ENCODE measurements at regions not wholly inside any gene's neighbourhood (a gene's known extent, or its start where the extent isn't known, plus 50 kb on each side); places are given as distances from the start of the nearest gene placed in this dataset.

DNA sequence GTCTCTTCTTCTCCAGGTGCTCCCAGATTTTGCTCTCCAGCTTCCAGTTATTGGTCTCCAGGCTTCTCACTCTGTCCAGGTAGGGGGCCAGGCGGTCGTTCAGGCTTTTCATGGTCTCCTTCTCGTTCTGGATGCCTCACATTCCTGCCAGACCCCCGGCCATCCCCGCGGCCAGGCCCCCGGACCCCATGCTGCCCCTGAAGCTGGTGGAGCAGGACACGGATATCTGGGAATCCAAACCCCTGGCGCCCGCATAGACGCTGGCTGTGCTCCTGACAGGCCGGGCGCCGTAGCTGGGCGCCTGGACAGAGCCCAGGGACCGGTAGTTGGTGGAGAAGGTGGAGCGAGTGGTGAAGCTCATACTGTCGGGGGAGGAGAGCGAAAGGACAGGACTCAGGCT, 534.4 kb upstream of the TLE4 start:
- Histone ChIP-seq H3K9me3 (ENCODE audit: control insufficient read depth, low read length) (no peaks in the 10 kb centered on the region), H3K27ac (ENCODE audit: insufficient read depth, low read length, poor library complexity, severe bottlenecking) (no peak overlapping the region), H3K36me3 (ENCODE audit: control insufficient read depth, insufficient read depth, low read length) (no peaks in the 10 kb centered on the region), H3K4me1 (ENCODE audit: control insufficient read depth, insufficient read depth, low read length, poor library complexity, severe bottlenecking) (no peaks in the 10 kb centered on the region), H3K27me3 (replicated peaks; ENCODE audit: control insufficient read depth, insufficient read depth, low read length, poor library complexity, severe bottlenecking) (no peaks in the 10 kb centered on the region), H3K4me3 (ENCODE audit: insufficient read depth, low read depth, low read length, poor library complexity, severe bottlenecking) (no peak overlapping the region)
- DNase-seq: no peak

DNA sequence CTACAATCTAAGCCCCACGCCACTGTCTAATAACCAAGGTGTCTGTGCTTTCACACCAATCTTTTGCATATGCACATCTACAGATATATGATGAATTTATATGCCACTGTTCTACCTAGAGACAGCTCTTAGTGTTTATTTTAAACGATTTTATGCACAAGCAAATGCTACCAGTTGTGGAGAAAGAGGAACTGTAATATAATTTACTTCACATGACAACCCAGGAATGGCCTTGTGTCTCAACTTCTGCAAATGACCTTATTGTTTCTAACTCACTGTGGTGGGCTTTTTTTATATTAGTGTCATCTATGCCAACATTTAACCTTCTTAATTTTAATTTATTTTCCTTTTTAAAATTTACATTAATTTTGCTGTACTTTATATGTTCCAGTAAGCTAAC, 531.1 kb upstream of the TLE4 start:
- Histone ChIP-seq H3K27me3 (replicated peaks; ENCODE audit: control insufficient read depth, insufficient read depth, low read length, poor library complexity, severe bottlenecking) (no peaks in the 10 kb centered on the region), H3K4me1 (ENCODE audit: control insufficient read depth, insufficient read depth, low read length, poor library complexity, severe bottlenecking) (no peaks in the 10 kb centered on the region), H3K36me3 (ENCODE audit: control insufficient read depth, insufficient read depth, low read length) (no peaks in the 10 kb centered on the region), H3K27ac (ENCODE audit: insufficient read depth, low read length, poor library complexity, severe bottlenecking) (no peak overlapping the region), H3K9me3 (ENCODE audit: control insufficient read depth, low read length) (no peaks in the 10 kb centered on the region), H3K4me3 (ENCODE audit: insufficient read depth, low read depth, low read length, poor library complexity, severe bottlenecking) (no peak overlapping the region)
- DNase-seq: no peak

DNA sequence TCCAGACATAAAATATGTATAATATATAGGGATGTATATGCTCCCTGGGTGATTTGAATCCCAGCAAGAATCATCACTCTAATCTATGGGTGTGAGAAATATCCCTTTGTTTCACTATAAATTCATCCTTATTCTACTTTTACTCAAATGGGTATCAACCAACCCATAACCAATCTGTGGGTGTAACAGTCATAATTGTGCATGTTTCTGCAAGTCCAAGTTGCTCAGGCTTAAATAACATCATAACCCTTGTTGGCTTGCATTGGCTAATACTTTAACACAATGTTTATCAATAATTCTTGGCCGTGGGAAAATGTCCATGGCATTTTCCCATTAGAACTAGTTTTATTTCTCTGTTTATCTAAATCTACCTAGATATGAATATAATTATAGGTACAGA, 530.5 kb upstream of the TLE4 start:
- Histone ChIP-seq H3K36me3 (ENCODE audit: control insufficient read depth, insufficient read depth, low read length) (no peaks in the 10 kb centered on the region), H3K27me3 (replicated peaks; ENCODE audit: control insufficient read depth, insufficient read depth, low read length, poor library complexity, severe bottlenecking) (no peaks in the 10 kb centered on the region), H3K4me3 (ENCODE audit: insufficient read depth, low read depth, low read length, poor library complexity, severe bottlenecking) (no peak overlapping the region), H3K4me1 (ENCODE audit: control insufficient read depth, insufficient read depth, low read length, poor library complexity, severe bottlenecking) (no peaks in the 10 kb centered on the region), H3K9me3 (ENCODE audit: control insufficient read depth, low read length) (no peaks in the 10 kb centered on the region), H3K27ac (ENCODE audit: insufficient read depth, low read length, poor library complexity, severe bottlenecking) (no peak overlapping the region)
- no peak for DNase-seq

DNA sequence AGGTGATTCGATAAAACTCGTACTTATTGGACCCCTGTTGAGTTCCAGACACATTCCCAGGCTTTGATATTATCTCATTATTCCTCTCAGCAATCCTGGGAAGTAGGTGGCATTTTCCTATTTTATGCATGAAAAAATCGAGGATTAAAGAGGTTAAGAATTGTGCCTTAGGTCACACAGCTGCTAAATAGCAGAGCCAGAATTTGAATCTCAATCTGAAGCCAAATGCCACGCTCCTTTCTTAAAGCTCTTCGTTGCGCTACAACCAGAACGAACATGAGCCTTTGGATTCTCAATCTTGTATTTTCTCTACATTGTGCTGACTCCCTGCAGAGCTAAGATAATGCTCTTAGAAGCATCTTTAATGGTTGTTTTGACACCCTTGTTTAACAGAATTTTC, 527.8 kb upstream of the TLE4 start:
- H3K36me3 ChIP-seq (ENCODE audit: control insufficient read depth, insufficient read depth, low read length): no peaks in the 10 kb centered on the region
- H3K27me3 ChIP-seq (replicated peaks; ENCODE audit: control insufficient read depth, insufficient read depth, low read length, poor library complexity, severe bottlenecking): no peaks in the 10 kb centered on the region
- H3K4me1 ChIP-seq (ENCODE audit: control insufficient read depth, insufficient read depth, low read length, poor library complexity, severe bottlenecking): no peaks in the 10 kb centered on the region
- H3K27ac ChIP-seq (ENCODE audit: insufficient read depth, low read length, poor library complexity, severe bottlenecking): no peak overlapping the region
- no peak overlapping the region for H3K4me3 ChIP-seq (ENCODE audit: insufficient read depth, low read depth, low read length, poor library complexity, severe bottlenecking)
- DNase-seq: no peak
- no peaks in the 10 kb centered on the region for H3K9me3 ChIP-seq (ENCODE audit: control insufficient read depth, low read length)

GRCh38 chr9:79046401-79046800, 525.4 kb upstream of the TLE4 start:
- Histone ChIP-seq H3K4me1 (ENCODE audit: control insufficient read depth, insufficient read depth, low read length, poor library complexity, severe bottlenecking) (no peaks in the 10 kb centered on the region), H3K4me3 (ENCODE audit: insufficient read depth, low read depth, low read length, poor library complexity, severe bottlenecking) (no peak overlapping the region), H3K27me3 (replicated peaks; ENCODE audit: control insufficient read depth, insufficient read depth, low read length, poor library complexity, severe bottlenecking) (no peaks in the 10 kb centered on the region), H3K36me3 (ENCODE audit: control insufficient read depth, insufficient read depth, low read length) (no peaks in the 10 kb centered on the region), H3K9me3 (ENCODE audit: control insufficient read depth, low read length) (no peaks in the 10 kb centered on the region), H3K27ac (ENCODE audit: insufficient read depth, low read length, poor library complexity, severe bottlenecking) (no peak overlapping the region)
- DNase-seq: no peak

DNA sequence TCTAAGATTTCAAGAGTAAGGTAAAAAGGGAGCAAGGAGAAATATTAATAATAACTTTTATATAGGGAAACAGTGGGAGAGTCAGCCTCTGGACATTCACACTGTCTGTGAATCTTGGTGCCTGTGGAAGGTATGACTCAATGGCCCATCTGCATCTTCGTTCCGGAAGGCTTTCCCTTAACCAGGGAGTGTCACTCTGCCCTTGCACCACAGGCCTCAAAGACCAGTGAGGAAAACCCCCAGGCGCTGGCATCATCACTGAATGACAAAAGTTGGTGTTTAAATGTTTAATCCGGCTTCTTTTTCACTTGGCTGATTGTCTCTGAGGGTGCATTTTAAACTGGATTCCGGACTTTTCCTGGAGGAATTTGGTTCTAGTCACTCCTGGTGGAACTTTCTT, 522.4 kb upstream of the TLE4 start:
- DNase-seq: no peak
- H3K36me3 ChIP-seq (ENCODE audit: control insufficient read depth, insufficient read depth, low read length): no peaks in the 10 kb centered on the region
- H3K27ac ChIP-seq (ENCODE audit: insufficient read depth, low read length, poor library complexity, severe bottlenecking): no peak overlapping the region
- H3K9me3 ChIP-seq (ENCODE audit: control insufficient read depth, low read length): no peaks in the 10 kb centered on the region
- no peaks in the 10 kb centered on the region for H3K4me1 ChIP-seq (ENCODE audit: control insufficient read depth, insufficient read depth, low read length, poor library complexity, severe bottlenecking)
- H3K27me3 ChIP-seq (replicated peaks; ENCODE audit: control insufficient read depth, insufficient read depth, low read length, poor library complexity, severe bottlenecking): no peaks in the 10 kb centered on the region
- H3K4me3 ChIP-seq (ENCODE audit: insufficient read depth, low read depth, low read length, poor library complexity, severe bottlenecking): no peak overlapping the region

GRCh38 chr9:79053598-79053997, 518.2 kb upstream of the TLE4 start:
- no peaks in the 10 kb centered on the region for H3K27me3 ChIP-seq (replicated peaks; ENCODE audit: control insufficient read depth, insufficient read depth, low read length, poor library complexity, severe bottlenecking)
- H3K4me1 ChIP-seq (ENCODE audit: control insufficient read depth, insufficient read depth, low read length, poor library complexity, severe bottlenecking): no peaks in the 10 kb centered on the region
- no peaks in the 10 kb centered on the region for H3K36me3 ChIP-seq (ENCODE audit: control insufficient read depth, insufficient read depth, low read length)
- H3K9me3 ChIP-seq (ENCODE audit: control insufficient read depth, low read length): no peaks in the 10 kb centered on the region
- no peak overlapping the region for H3K4me3 ChIP-seq (ENCODE audit: insufficient read depth, low read depth, low read length, poor library complexity, severe bottlenecking)
- H3K27ac ChIP-seq (ENCODE audit: insufficient read depth, low read length, poor library complexity, severe bottlenecking): no peak overlapping the region
- DNase-seq: no peak

- no peak for DNase-seq
- no peak overlapping the region for H3K4me3 ChIP-seq (ENCODE audit: insufficient read depth, low read depth, low read length, poor library complexity, severe bottlenecking)
- H3K4me1 ChIP-seq (ENCODE audit: control insufficient read depth, insufficient read depth, low read length, poor library complexity, severe bottlenecking): no peaks in the 10 kb centered on the region
- H3K27ac ChIP-seq (ENCODE audit: insufficient read depth, low read length, poor library complexity, severe bottlenecking): no peak overlapping the region
- H3K27me3 ChIP-seq (replicated peaks; ENCODE audit: control insufficient read depth, insufficient read depth, low read length, poor library complexity, severe bottlenecking): no peaks in the 10 kb centered on the region
- no peaks in the 10 kb centered on the region for H3K36me3 ChIP-seq (ENCODE audit: control insufficient read depth, insufficient read depth, low read length)
- no peaks in the 10 kb centered on the region for H3K9me3 ChIP-seq (ENCODE audit: control insufficient read depth, low read length)
Observed at GRCh38 chr9:79054500-79054899, 517.3 kb upstream of the TLE4 start.

DNA sequence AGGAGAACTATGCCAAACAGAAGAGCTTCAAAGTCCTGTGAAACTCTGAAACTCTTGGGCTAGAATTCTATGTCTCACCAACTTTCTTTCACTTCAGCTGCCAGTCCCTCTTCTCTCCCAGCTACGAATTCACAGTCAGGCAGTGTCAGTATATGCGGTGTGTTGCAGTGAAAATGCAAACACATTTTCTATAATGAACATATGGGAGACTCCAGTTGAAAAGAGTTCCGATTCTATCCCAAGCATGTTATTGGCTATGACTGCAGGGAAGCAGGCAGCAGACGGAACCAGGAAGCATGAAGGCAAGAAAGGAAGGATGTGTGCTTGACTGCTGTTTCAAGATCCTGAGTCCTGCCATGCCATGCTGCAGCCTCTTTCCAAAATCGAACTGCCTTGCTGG, 515.7 kb upstream of the TLE4 start:
- DNase-seq: no peak
- H3K4me1 ChIP-seq (ENCODE audit: control insufficient read depth, insufficient read depth, low read length, poor library complexity, severe bottlenecking): no peaks in the 10 kb centered on the region
- no peak overlapping the region for H3K4me3 ChIP-seq (ENCODE audit: insufficient read depth, low read depth, low read length, poor library complexity, severe bottlenecking)
- H3K27me3 ChIP-seq (replicated peaks; ENCODE audit: control insufficient read depth, insufficient read depth, low read length, poor library complexity, severe bottlenecking): no peaks in the 10 kb centered on the region
- H3K27ac ChIP-seq (ENCODE audit: insufficient read depth, low read length, poor library complexity, severe bottlenecking): no peak overlapping the region
- no peaks in the 10 kb centered on the region for H3K9me3 ChIP-seq (ENCODE audit: control insufficient read depth, low read length)
- H3K36me3 ChIP-seq (ENCODE audit: control insufficient read depth, insufficient read depth, low read length): no peaks in the 10 kb centered on the region

DNA sequence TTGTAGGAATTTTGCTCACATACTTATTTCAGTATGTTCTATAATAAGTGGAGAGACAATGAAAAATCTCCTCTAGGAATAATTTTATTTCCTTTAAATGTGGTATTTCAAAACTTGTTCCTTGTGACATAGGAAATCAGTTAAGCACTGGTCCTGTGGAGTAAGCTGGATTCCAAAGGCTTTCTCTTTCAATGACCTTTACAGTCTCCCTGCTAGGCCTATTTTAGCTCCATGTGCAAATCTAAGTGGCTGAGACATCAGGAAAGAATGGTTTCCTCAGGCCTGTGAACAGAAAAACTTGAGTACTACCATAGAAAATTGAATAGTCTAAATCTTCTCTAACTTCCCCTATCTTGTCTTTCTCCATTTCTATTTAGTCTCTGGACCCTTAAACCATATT, 514.2 kb upstream of the TLE4 start:
- DNase-seq: no peak
- Histone ChIP-seq H3K36me3 (ENCODE audit: control insufficient read depth, insufficient read depth, low read length) (no peaks in the 10 kb centered on the region), H3K4me1 (ENCODE audit: control insufficient read depth, insufficient read depth, low read length, poor library complexity, severe bottlenecking) (no peaks in the 10 kb centered on the region), H3K9me3 (ENCODE audit: control insufficient read depth, low read length) (no peaks in the 10 kb centered on the region), H3K27ac (ENCODE audit: insufficient read depth, low read length, poor library complexity, severe bottlenecking) (no peak overlapping the region), H3K27me3 (replicated peaks; ENCODE audit: control insufficient read depth, insufficient read depth, low read length, poor library complexity, severe bottlenecking) (no peaks in the 10 kb centered on the region), H3K4me3 (ENCODE audit: insufficient read depth, low read depth, low read length, poor library complexity, severe bottlenecking) (no peak overlapping the region)

- DNase-seq: no peak
- Histone ChIP-seq H3K36me3 (ENCODE audit: control insufficient read depth, insufficient read depth, low read length) (no peaks in the 10 kb centered on the region), H3K27ac (ENCODE audit: insufficient read depth, low read length, poor library complexity, severe bottlenecking) (no peak overlapping the region), H3K4me3 (ENCODE audit: insufficient read depth, low read depth, low read length, poor library complexity, severe bottlenecking) (no peak overlapping the region), H3K27me3 (replicated peaks; ENCODE audit: control insufficient read depth, insufficient read depth, low read length, poor library complexity, severe bottlenecking) (no peaks in the 10 kb centered on the region), H3K4me1 (ENCODE audit: control insufficient read depth, insufficient read depth, low read length, poor library complexity, severe bottlenecking) (no peaks in the 10 kb centered on the region), H3K9me3 (ENCODE audit: control insufficient read depth, low read length) (no peaks in the 10 kb centered on the region)
Observed at GRCh38 chr9:79060766-79061165, 511.0 kb upstream of the TLE4 start.
